HCT116 (cell line): ENCODE measurements at regions not wholly inside any gene's neighbourhood (a gene's known extent, or its start where the extent isn't known, plus 50 kb on each side); places are given as distances from the start of the nearest gene placed in this dataset.
A peak's percentile ranks its signal among the peaks of the same experiment; 100 is the strongest.

Experiments
- ATAC-seq: fragments of 200-7000 bp; cut with Tn5 transposase; 2 replicates; pipeline ENCODE4 v1.9.1; 2020; ENCODE audit warnings: mild to moderate bottlenecking, moderate library complexity
- BruUV-seq: library from RNA; stranded (reverse); fragments of 400-500 nt; replicated peaks from 2 replicates; lab custom pipeline; 2021; lab: Mats Ljungman, UMichigan
- CTCF ChIA-PET: fragments of 300-600 bp; sonication (Branson Sonifier 250); formaldehyde crosslinking; loops from one replicate; lab custom pipeline; 2021; ENCODE audit warnings: antibody characterized with exemption; lab: Charles Lee
- POLR2A ChIA-PET: fragments of 300-600, 350-600 bp; sonication (Branson Sonifier 250); formaldehyde crosslinking; loops from one replicate; lab custom pipeline; 2021; ENCODE audit warnings: antibody characterized with exemption; lab: Charles Lee
- RAD21 ChIA-PET, 2 experiments: fragments of 300-600 bp; sonication (Branson Sonifier 250); formaldehyde crosslinking; loops; one replicate each; lab custom pipeline; 2023; ENCODE audit warnings: low total read pairs in 2 of 2; ENCODE audit not compliant: uncharacterized antibody in 2 of 2, unreplicated experiment in 2 of 2, low non-redundant PET in 1 of 2; lab: Charles Lee
- DNase-seq: peaks from one replicate; pipeline ENCODE4 v3.0.0-alpha.2; 2010; ENCODE audit warnings: low read depth, low spot score
- H2AFZ ChIP-seq: fragments of 200-600 bp; shearing (Covaris generic), sonication (generic); 2 replicates; pipeline ENCODE4 v1.6.1; 2017; ENCODE audit warnings: low read depth, mixed run types, mixed read lengths, antibody characterized with exemption, low read length; ENCODE audit not compliant: poor library complexity, severe bottlenecking
- H3K27ac ChIP-seq: 2 replicates; pipeline ENCODE4 v1.5.1; 2012; ENCODE audit warnings: low read depth, low read length
- H3K27me3 ChIP-seq: fragments of 200-600 bp; sonication (generic); 2 replicates; pipeline ENCODE4 v1.6.1; 2016; ENCODE audit warnings: mixed run types, low read length, mixed read lengths; ENCODE audit not compliant: insufficient read depth
- H3K36me3 ChIP-seq, 2 experiments: fragments of 200-500 bp in 1 of 2; fragments of 200-600 bp in 1 of 2; sonication (Bioruptor generic) in 1 of 2; sonication (generic) in 1 of 2; 2 replicates each; pipeline versions ENCODE4 v1.5.1 to v1.6.1; 2014 to 2016; ENCODE audit warnings: low read length in 2 of 2, inconsistent platforms in 1 of 2, mixed read lengths in 1 of 2, mixed run types in 1 of 2; ENCODE audit not compliant: insufficient read depth in 2 of 2, control insufficient read depth in 1 of 2
- H3K4me1 ChIP-seq, 2 experiments: fragments of 200-600 bp in 1 of 2; sonication (generic) in 1 of 2; 2 replicates each; pipeline versions ENCODE4 v1.5.1 to v1.6.1; 2012 to 2017; ENCODE audit warnings: low read length in 2 of 2, inconsistent platforms in 1 of 2, mild to moderate bottlenecking in 1 of 2, mixed read lengths in 1 of 2, mixed run types in 1 of 2, moderate library complexity in 1 of 2; ENCODE audit not compliant: insufficient read depth in 2 of 2, control insufficient read depth in 1 of 2
- H3K4me2 ChIP-seq: fragments of 200-600 bp; sonication (generic); 2 replicates; pipeline ENCODE4 v1.6.1; 2017; ENCODE audit warnings: mixed run types, low read length, mixed read lengths
- H3K4me3 ChIP-seq, 2 experiments: fragments of 200-600 bp in 1 of 2; sonication (generic) in 1 of 2; replicated peaks in 1 of 2; 2 replicates each; pipeline ENCODE4 v1.5.1; 2011 to 2016; ENCODE audit warnings: low read length in 2 of 2, control low read depth in 1 of 2, low read depth in 1 of 2, mild to moderate bottlenecking in 1 of 2, mixed read lengths in 1 of 2, mixed run types in 1 of 2
- H3K79me2 ChIP-seq: fragments of 200-600 bp; sonication (generic); 2 replicates; pipeline ENCODE4 v1.6.1; 2017; ENCODE audit warnings: mild to moderate bottlenecking, mixed run types, low read length, moderate library complexity, mixed read lengths; ENCODE audit not compliant: insufficient read depth
- H3K9ac ChIP-seq: fragments of 200-600 bp; sonication (generic); 2 replicates; pipeline ENCODE4 v1.6.1; 2016; ENCODE audit warnings: low read length, mixed read lengths
- H3K9me2 ChIP-seq: fragments of 200-600 bp; sonication (generic), shearing (Covaris generic); 2 replicates; pipeline ENCODE4 v1.6.1; 2017; ENCODE audit warnings: mixed run types, mild to moderate bottlenecking, moderate library complexity; ENCODE audit not compliant: insufficient read depth
- H3K9me3 ChIP-seq, 2 experiments: fragments of 200-500 bp in 1 of 2; fragments of 200-600 bp in 1 of 2; sonication (Bioruptor generic) in 1 of 2; sonication (generic) in 1 of 2; 2 replicates each; pipeline ENCODE4 v1.6.1; 2014 to 2017; ENCODE audit warnings: low read length in 2 of 2, mixed read lengths in 2 of 2, inconsistent platforms in 1 of 2, low read depth in 1 of 2, mild to moderate bottlenecking in 1 of 2, mixed run types in 1 of 2, moderate library complexity in 1 of 2; ENCODE audit not compliant: control insufficient read depth in 1 of 2, insufficient read depth in 1 of 2
- H4K20me1 ChIP-seq: fragments of 200-600 bp; sonication (generic), shearing (Covaris generic); 2 replicates; pipeline ENCODE4 v1.6.1; 2017; ENCODE audit warnings: mixed run types, mild to moderate bottlenecking, moderate library complexity; ENCODE audit not compliant: insufficient read depth
- CEBPB ChIP-seq: IDR thresholded peaks from 2 replicates; pipeline ENCODE4 v1.6.1; 2012; ENCODE audit warnings: low read depth
- EZH2 ChIP-seq: fragments of 200-600 bp; sonication (generic); IDR thresholded peaks from 2 replicates; pipeline ENCODE4 v1.6.1; 2017; ENCODE audit warnings: antibody characterized with exemption, mixed run types
- MAX ChIP-seq: IDR thresholded peaks from 2 replicates; pipeline ENCODE4 v1.6.1; 2012
- POLR2A ChIP-seq: IDR thresholded peaks from 2 replicates; pipeline ENCODE4 v1.7.0; 2011; ENCODE audit warnings: borderline replicate concordance; ENCODE audit not compliant: insufficient read depth, insufficient read length; ENCODE audit errors: extremely low read depth
- RAD21 ChIP-seq: IDR thresholded peaks from 2 replicates; pipeline ENCODE4 v1.6.1; 2012; ENCODE audit warnings: low read depth, mild to moderate bottlenecking
- SIN3A ChIP-seq: IDR thresholded peaks from 2 replicates; pipeline ENCODE4 v1.6.1; 2012; ENCODE audit warnings: low read depth
- TCF7L2 ChIP-seq: IDR thresholded peaks from 2 replicates; pipeline ENCODE4 v1.7.0; 2011; ENCODE audit warnings: borderline replicate concordance, inconsistent platforms; ENCODE audit not compliant: insufficient read depth, insufficient read length; ENCODE audit errors: extremely low read depth
- intact Hi-C: fragments of 100-400 bp; cut with micrococcal nuclease; formaldehyde crosslinking; loops from 2 replicates; pipeline ENCODE4 v1.10.0; 2022
- TF ChIP-seq, protein P1 (sequence below): IDR thresholded peaks from 2 replicates; pipeline ENCODE4 v1.6.1; 2011; ENCODE audit warnings: mild to moderate bottlenecking, low read length, moderate library complexity; ENCODE audit not compliant: insufficient replicate concordance; ENCODE audit errors: extremely low read depth
- TF ChIP-seq, protein P2 (sequence below), 3 experiments: fragments of 200-600 bp in 1 of 3; sonication (generic) in 1 of 3; IDR thresholded peaks in 2 of 3; conservative IDR thresholded peaks in 1 of 3; 2 replicates each; pipeline ENCODE4 v1.5.1; 2012 to 2017; ENCODE audit warnings: low read depth in 2 of 3, low read length in 2 of 3, antibody characterized with exemption in 1 of 3, borderline replicate concordance in 1 of 3, control low read depth in 1 of 3, mild to moderate bottlenecking in 1 of 3, mixed read lengths in 1 of 3, mixed run types in 1 of 3, moderate library complexity in 1 of 3; ENCODE audit not compliant: insufficient read depth in 1 of 3

DNA sequence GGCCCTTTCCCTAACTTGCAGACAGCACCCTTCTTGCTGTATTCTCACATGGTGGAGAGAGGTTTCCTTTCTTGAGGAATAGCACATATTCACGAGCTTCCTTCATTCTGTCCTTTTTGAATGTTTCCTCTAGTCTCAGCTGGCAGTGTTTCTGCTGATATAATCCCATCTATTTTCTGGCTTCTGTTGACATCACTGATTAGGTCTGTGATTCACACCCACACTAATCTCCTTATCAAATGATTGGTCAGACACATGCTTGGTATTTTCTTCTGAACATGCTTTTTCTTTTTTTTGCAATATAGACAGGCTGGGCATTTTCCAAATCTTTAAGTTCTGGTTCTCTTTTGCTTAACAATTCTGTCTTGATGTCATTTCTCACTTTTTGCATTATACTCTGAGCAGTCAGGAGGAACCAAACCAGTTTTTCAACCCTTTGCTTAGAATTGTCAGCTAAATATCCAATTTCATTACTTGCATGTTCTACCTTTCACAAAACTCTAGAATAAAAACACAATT lies 65.4 kb downstream of the OXSM start:
- no peak overlapping the region for H3K9ac ChIP-seq
- H3K9me2 ChIP-seq, result no peaks in the 10 kb centered on the region
- no peak overlapping the region for H3K4me2 ChIP-seq
- H3K27ac ChIP-seq, result no peak overlapping the region
- ChIA-PET POLR2A (no interaction called here), CTCF (interaction anchor here (2.1 kb wide), 1 partner anchor 207 kb away, joined by 10 read pairs; no protein-coding TSS in a partner anchor), RAD21 (no interaction called here)
- H3K9me3 ChIP-seq, result no peaks in the 10 kb centered on the region
- no peaks in the 10 kb centered on the region for H3K79me2 ChIP-seq
- TF ChIP-seq CEBPB, result no peak
- TF ChIP-seq EZH2, result no peak
- TF ChIP-seq SIN3A, result no peak
- no peaks in the 10 kb centered on the region for H3K27me3 ChIP-seq
- intact Hi-C loops, result no loop called here
- H3K4me1 ChIP-seq, result no peaks in the 10 kb centered on the region
- no peaks in the 10 kb centered on the region for H4K20me1 ChIP-seq
- DNase-seq (no peak), ATAC-seq (no peak)
- H3K36me3 ChIP-seq, result no peaks in the 10 kb centered on the region
- BruUV-seq, result no TSS peak
- H2AFZ ChIP-seq, result no peak overlapping the region
- no peak overlapping the region for H3K4me3 ChIP-seq

GRCh38 chr3:25856902-25857518 lies 67.1 kb downstream of the OXSM start:
- Histone ChIP-seq H3K4me3 (no peak overlapping the region), H3K9me2 (no peaks in the 10 kb centered on the region), H3K27me3 (no peaks in the 10 kb centered on the region), H3K27ac (no peak overlapping the region), H3K9me3 (no peaks in the 10 kb centered on the region), H2AFZ (no peak overlapping the region), H3K79me2 (no peaks in the 10 kb centered on the region), H3K4me1 (no peaks in the 10 kb centered on the region), H4K20me1 (no peaks in the 10 kb centered on the region), H3K36me3 (no peaks in the 10 kb centered on the region), H3K4me2 (no peak overlapping the region), H3K9ac (no peak overlapping the region)
- intact Hi-C loops, result loop anchor here (1.0 kb wide), 1 partner anchor 209 kb away; no protein-coding TSS in a partner anchor
- ChIA-PET POLR2A (interaction anchor here (1.1 kb wide), 1 partner anchor 209 kb away, joined by 3 read pairs; no protein-coding TSS in a partner anchor), CTCF (interaction anchor here (0.7 to 2.0 kb wide), 9 partner anchors 8 to 218 kb away, joined by 3 to 16 read pairs (median 3); no protein-coding TSS in a partner anchor), RAD21 (interaction anchor here (0.7 to 1.0 kb wide), 2 partner anchors 209 kb away, joined by 3 read pairs; no protein-coding TSS in a partner anchor)
- ATAC-seq (peak; percentile 86), DNase-seq (peak; percentile 22)
- no TSS peak for BruUV-seq
- no peak for TF ChIP-seq MAX
- TF ChIP-seq TCF7L2, result no peak
- TF ChIP-seq RAD21, result peak; percentile 62
- TF ChIP-seq, protein P1, sequence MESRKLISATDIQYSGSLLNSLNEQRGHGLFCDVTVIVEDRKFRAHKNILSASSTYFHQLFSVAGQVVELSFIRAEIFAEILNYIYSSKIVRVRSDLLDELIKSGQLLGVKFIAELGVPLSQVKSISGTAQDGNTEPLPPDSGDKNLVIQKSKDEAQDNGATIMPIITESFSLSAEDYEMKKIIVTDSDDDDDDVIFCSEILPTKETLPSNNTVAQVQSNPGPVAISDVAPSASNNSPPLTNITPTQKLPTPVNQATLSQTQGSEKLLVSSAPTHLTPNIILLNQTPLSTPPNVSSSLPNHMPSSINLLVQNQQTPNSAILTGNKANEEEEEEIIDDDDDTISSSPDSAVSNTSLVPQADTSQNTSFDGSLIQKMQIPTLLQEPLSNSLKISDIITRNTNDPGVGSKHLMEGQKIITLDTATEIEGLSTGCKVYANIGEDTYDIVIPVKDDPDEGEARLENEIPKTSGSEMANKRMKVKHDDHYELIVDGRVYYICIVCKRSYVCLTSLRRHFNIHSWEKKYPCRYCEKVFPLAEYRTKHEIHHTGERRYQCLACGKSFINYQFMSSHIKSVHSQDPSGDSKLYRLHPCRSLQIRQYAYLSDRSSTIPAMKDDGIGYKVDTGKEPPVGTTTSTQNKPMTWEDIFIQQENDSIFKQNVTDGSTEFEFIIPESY, result no peak
- no peak for TF ChIP-seq POLR2A
- TF ChIP-seq, protein P2, sequence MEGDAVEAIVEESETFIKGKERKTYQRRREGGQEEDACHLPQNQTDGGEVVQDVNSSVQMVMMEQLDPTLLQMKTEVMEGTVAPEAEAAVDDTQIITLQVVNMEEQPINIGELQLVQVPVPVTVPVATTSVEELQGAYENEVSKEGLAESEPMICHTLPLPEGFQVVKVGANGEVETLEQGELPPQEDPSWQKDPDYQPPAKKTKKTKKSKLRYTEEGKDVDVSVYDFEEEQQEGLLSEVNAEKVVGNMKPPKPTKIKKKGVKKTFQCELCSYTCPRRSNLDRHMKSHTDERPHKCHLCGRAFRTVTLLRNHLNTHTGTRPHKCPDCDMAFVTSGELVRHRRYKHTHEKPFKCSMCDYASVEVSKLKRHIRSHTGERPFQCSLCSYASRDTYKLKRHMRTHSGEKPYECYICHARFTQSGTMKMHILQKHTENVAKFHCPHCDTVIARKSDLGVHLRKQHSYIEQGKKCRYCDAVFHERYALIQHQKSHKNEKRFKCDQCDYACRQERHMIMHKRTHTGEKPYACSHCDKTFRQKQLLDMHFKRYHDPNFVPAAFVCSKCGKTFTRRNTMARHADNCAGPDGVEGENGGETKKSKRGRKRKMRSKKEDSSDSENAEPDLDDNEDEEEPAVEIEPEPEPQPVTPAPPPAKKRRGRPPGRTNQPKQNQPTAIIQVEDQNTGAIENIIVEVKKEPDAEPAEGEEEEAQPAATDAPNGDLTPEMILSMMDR (IDR thresholded peaks at IDR 0.05 in 2 of 3, conservative IDR thresholded peaks at IDR 0.05 in 1 of 3; ENCODE audit: borderline replicate concordance in 1 of 3, insufficient read depth in 1 of 3, low read depth in 2 of 3, low read length in 2 of 3), result peak; percentile 57 to 83 (median 77); a peak in 5 of 6 replicates
